Neural cell (in vitro differentiated cells): ENCODE measurements at regions not wholly inside any gene's neighbourhood (a gene's known extent, or its start where the extent isn't known, plus 50 kb on each side); places are given as distances from the start of the nearest gene placed in this dataset.

Source experiments
- EP300 ChIP-seq: fragments of 450-650 bp; conservative IDR thresholded peaks from 2 replicates; pipeline ENCODE4 v1.6.1; 2014; ENCODE audit warnings: antibody characterized with exemption, mild to moderate bottlenecking, moderate library complexity; ENCODE audit not compliant: poor library complexity, severe bottlenecking
- EZH2 ChIP-seq: fragments of 200-600, 300-800 bp; shearing (Covaris generic), sonication (generic); IDR thresholded peaks from 2 replicates; pipeline ENCODE4 v1.6.1; 2014; ENCODE audit warnings: antibody characterized with exemption, low read length, borderline replicate concordance, mild to moderate bottlenecking; ENCODE audit not compliant: insufficient read depth, poor library complexity, severe bottlenecking
- MXI1 ChIP-seq: fragments of 450-650 bp; conservative IDR thresholded peaks from 2 replicates; pipeline ENCODE4 v1.6.1; 2014; ENCODE audit warnings: antibody characterized with exemption, mild to moderate bottlenecking; ENCODE audit not compliant: poor library complexity, severe bottlenecking
- POLR2AphosphoS5 ChIP-seq: IDR thresholded peaks from 2 replicates; pipeline ENCODE4 v1.6.1; 2012
- RAD21 ChIP-seq: fragments of 450-650 bp; conservative IDR thresholded peaks from 2 replicates; pipeline ENCODE4 v1.6.1; 2014; ENCODE audit warnings: antibody characterized with exemption, mild to moderate bottlenecking, moderate library complexity
- SMC3 ChIP-seq: fragments of 450-650 bp; conservative IDR thresholded peaks from 2 replicates; pipeline ENCODE4 v1.6.1; 2014; ENCODE audit warnings: antibody characterized with exemption, mild to moderate bottlenecking, moderate library complexity; ENCODE audit not compliant: poor library complexity
- TAF1 ChIP-seq: IDR thresholded peaks from 2 replicates; pipeline ENCODE4 v1.6.1; 2012; ENCODE audit warnings: low read depth
- TF ChIP-seq, protein P1 (sequence below): fragments of 450-650 bp; IDR thresholded peaks from 2 replicates; pipeline ENCODE4 v1.5.1; 2014; ENCODE audit warnings: antibody characterized with exemption, mild to moderate bottlenecking, moderate library complexity; ENCODE audit not compliant: poor library complexity, severe bottlenecking
- TF ChIP-seq, protein P2 (sequence below): IDR thresholded peaks from 2 replicates; pipeline ENCODE4 v1.6.1; 2012; ENCODE audit warnings: borderline replicate concordance

DNA sequence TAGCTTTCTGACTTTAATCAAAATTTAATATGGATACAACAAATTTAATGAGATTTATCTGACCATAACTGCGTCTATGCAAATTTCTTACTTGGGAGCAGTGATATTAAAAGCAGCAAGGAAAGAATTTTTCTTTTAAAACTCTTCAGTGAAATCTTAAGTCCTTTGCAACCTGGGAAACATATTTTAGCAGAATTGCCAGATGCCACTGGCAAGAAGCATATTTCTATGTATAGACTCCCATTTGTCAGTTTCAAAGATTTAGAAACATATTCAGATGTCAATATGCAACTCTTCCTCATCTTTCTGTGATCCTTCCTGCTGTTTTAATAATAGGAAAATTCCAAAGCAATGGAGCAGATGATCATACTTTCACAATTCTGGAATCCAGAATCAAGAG lies 911.3 kb downstream of the LUZP2 start:
- TF ChIP-seq, protein P1, sequence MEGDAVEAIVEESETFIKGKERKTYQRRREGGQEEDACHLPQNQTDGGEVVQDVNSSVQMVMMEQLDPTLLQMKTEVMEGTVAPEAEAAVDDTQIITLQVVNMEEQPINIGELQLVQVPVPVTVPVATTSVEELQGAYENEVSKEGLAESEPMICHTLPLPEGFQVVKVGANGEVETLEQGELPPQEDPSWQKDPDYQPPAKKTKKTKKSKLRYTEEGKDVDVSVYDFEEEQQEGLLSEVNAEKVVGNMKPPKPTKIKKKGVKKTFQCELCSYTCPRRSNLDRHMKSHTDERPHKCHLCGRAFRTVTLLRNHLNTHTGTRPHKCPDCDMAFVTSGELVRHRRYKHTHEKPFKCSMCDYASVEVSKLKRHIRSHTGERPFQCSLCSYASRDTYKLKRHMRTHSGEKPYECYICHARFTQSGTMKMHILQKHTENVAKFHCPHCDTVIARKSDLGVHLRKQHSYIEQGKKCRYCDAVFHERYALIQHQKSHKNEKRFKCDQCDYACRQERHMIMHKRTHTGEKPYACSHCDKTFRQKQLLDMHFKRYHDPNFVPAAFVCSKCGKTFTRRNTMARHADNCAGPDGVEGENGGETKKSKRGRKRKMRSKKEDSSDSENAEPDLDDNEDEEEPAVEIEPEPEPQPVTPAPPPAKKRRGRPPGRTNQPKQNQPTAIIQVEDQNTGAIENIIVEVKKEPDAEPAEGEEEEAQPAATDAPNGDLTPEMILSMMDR, result no peak
- TF ChIP-seq POLR2AphosphoS5 (no peak), RAD21 (no peak), EP300 (no peak), EZH2 (no peak), MXI1 (no peak), TAF1 (no peak), SMC3 (no peak)
- TF ChIP-seq, protein P2, sequence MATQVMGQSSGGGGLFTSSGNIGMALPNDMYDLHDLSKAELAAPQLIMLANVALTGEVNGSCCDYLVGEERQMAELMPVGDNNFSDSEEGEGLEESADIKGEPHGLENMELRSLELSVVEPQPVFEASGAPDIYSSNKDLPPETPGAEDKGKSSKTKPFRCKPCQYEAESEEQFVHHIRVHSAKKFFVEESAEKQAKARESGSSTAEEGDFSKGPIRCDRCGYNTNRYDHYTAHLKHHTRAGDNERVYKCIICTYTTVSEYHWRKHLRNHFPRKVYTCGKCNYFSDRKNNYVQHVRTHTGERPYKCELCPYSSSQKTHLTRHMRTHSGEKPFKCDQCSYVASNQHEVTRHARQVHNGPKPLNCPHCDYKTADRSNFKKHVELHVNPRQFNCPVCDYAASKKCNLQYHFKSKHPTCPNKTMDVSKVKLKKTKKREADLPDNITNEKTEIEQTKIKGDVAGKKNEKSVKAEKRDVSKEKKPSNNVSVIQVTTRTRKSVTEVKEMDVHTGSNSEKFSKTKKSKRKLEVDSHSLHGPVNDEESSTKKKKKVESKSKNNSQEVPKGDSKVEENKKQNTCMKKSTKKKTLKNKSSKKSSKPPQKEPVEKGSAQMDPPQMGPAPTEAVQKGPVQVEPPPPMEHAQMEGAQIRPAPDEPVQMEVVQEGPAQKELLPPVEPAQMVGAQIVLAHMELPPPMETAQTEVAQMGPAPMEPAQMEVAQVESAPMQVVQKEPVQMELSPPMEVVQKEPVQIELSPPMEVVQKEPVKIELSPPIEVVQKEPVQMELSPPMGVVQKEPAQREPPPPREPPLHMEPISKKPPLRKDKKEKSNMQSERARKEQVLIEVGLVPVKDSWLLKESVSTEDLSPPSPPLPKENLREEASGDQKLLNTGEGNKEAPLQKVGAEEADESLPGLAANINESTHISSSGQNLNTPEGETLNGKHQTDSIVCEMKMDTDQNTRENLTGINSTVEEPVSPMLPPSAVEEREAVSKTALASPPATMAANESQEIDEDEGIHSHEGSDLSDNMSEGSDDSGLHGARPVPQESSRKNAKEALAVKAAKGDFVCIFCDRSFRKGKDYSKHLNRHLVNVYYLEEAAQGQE, result no peak
